ENCODE measurements at regions not wholly inside any gene's neighbourhood (a gene's known extent, or its start where the extent isn't known, plus 50 kb on each side); places are given as distances from the start of the nearest gene placed in this dataset.

DNA sequence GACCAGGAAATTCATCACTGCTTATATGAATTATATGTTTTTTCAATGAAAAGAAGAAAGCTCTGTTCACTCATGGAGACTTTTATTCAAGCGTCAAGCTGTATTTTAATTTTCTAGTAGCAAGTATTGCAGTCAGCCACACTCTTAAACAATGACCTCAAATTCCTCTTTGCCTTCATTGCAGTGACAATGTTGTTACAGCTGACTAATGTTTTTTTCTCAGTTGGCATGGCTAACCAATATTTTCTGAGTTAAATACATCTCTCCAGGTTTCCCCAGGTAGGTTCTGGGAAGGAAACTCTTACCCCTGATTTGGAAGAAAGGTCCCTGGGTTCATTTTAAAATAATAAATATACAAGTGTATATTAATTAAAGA, 241.5 kb downstream of the WDR11 start:
- no peaks in the 10 kb centered on the region for H3K27me3 ChIP-seq
- intact Hi-C loops (cut with DNase I; ENCODE audit: low total_unique reads), result no loop called here
- H3K4me3 ChIP-seq, result no peak overlapping the region
- no peaks in the 10 kb centered on the region for H3K9me3 ChIP-seq
- WGBS, 5 donors, result 75 to 89% (median 82%) methylated on average over 1 of the region's 1 CpG
- no peaks in the 10 kb centered on the region for H3K4me1 ChIP-seq
- DNase-seq, result peak in 1 of 2 donors; percentile 23
- no peak overlapping the region for H3K27ac ChIP-seq
- TF ChIP-seq POLR2AphosphoS5 (IDR thresholded peaks at IDR 0.05) (no peak), POLR2A (IDR thresholded peaks at IDR 0.05) (no peak), EP300 (IDR thresholded peaks at IDR 0.05) (no peak)
- TF ChIP-seq, protein P1, sequence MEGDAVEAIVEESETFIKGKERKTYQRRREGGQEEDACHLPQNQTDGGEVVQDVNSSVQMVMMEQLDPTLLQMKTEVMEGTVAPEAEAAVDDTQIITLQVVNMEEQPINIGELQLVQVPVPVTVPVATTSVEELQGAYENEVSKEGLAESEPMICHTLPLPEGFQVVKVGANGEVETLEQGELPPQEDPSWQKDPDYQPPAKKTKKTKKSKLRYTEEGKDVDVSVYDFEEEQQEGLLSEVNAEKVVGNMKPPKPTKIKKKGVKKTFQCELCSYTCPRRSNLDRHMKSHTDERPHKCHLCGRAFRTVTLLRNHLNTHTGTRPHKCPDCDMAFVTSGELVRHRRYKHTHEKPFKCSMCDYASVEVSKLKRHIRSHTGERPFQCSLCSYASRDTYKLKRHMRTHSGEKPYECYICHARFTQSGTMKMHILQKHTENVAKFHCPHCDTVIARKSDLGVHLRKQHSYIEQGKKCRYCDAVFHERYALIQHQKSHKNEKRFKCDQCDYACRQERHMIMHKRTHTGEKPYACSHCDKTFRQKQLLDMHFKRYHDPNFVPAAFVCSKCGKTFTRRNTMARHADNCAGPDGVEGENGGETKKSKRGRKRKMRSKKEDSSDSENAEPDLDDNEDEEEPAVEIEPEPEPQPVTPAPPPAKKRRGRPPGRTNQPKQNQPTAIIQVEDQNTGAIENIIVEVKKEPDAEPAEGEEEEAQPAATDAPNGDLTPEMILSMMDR (IDR thresholded peaks at IDR 0.05), result no peak
- no peaks in the 10 kb centered on the region for H3K36me3 ChIP-seq

DNA sequence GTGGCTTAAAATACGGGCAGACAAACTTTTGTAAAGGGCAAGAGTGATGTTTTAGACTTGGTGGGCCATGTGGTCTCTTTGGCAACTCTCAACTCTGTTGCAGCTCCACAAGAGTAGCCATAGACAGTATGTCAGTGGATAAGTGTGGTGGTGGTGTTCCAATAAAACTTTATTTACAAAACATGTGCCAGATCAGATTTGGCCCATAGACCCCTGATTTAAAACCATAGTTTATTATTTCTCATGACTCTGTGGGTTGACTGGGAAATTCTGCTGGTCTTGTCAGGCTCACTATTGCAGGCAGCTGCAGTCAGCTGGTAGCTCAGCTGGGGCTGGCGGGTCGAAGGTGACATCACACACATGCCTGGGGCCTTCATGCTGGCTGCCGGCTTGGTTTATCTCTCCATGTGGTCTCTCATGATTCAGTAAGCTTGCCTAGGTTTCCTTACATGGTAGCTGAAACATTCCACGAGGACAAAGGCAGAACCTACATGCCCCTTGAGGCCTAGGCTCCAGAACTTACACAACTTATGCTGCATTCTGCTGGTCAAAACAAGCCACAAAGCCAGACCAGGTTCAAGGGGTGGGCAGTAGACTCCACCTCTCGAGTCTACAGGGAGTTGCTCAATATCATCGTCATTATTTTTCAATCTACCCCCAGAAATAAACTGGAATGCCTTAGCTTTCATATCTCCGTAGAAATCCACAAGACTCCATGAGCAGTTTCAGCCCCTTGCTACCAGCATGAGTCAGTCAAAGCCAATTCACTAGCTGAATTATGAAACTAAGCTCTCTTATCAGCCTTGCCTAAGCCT, 245.7 kb downstream of the WDR11 start:
- H3K36me3 ChIP-seq, result no peaks in the 10 kb centered on the region
- peak; percentile 33 to 69 for DNase-seq
- peak overlapping the region in 1 of 5 donors; percentile 45 for H3K27ac ChIP-seq
- H3K4me1 ChIP-seq, result no peaks in the 10 kb centered on the region
- H3K4me3 ChIP-seq, result no peak overlapping the region
- H3K27me3 ChIP-seq, result no peaks in the 10 kb centered on the region
- intact Hi-C loops (cut with DNase I; ENCODE audit: low total_unique reads), result no loop called here
- no peak for TF ChIP-seq EP300 (IDR thresholded peaks at IDR 0.05)
- TF ChIP-seq, protein P1 (IDR thresholded peaks at IDR 0.05), result no peak
- TF ChIP-seq POLR2AphosphoS5 (IDR thresholded peaks at IDR 0.05), result no peak
- TF ChIP-seq POLR2A (IDR thresholded peaks at IDR 0.05), result no peak
- no peaks in the 10 kb centered on the region for H3K9me3 ChIP-seq
- 50 to 68% (median 56%) methylated on average over 8 of the region's 8 CpGs for WGBS, 5 donors

DNA sequence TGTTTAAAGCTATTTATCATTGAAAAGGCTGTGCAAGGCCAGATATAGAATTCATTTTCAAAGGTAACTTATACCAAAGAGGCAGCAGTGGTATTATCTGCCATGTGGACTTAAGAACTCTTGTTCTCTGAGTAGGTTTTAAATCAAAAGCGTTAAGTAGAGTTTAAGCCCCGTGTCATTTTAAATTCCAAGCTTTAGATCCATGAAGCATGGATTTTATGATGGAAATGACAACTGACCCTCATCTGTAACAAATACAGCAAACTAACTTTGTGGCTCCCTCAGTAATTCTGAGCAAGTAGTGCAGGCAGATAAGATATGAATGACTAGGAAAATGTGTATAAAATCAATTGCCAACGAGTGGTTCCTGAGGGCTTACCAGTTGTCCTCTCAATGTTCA, 247.0 kb downstream of the WDR11 start:
- no peak for DNase-seq
- no peak overlapping the region for H3K4me3 ChIP-seq
- intact Hi-C loops (cut with DNase I; ENCODE audit: low total_unique reads), result no loop called here
- H3K27ac ChIP-seq, result no peak overlapping the region
- H3K9me3 ChIP-seq, result no peaks in the 10 kb centered on the region
- no peaks in the 10 kb centered on the region for H3K27me3 ChIP-seq
- no peaks in the 10 kb centered on the region for H3K36me3 ChIP-seq
- 45 to 53% (median 48%) methylated on average over 3 of the region's 3 CpGs for WGBS, 5 donors
- TF ChIP-seq, protein P1 (IDR thresholded peaks at IDR 0.05), result no peak
- no peak for TF ChIP-seq POLR2A (IDR thresholded peaks at IDR 0.05)
- no peak for TF ChIP-seq EP300 (IDR thresholded peaks at IDR 0.05)
- no peak for TF ChIP-seq POLR2AphosphoS5 (IDR thresholded peaks at IDR 0.05)
- H3K4me1 ChIP-seq, result no peaks in the 10 kb centered on the region

DNA sequence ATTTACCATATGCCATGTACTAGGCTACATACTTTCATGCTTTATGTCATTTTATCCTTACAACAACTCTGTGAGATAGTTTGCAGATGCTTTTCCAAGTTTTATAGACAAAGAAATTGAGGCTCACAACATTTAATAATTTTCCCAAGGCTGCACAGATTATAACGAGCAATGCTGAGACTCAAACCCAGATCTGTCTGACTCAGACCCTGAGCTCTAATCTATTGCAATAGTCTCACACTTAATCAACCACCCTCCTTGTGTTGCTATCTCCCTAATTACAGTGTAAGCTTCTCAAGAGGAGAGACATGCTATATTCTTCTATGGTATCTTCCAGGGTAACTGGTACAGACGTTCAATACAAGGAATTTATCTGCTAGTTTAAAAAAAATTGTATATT, 247.6 kb downstream of the WDR11 start:
- Histone ChIP-seq H3K36me3 (no peaks in the 10 kb centered on the region), H3K4me1 (no peaks in the 10 kb centered on the region), H3K27me3 (no peaks in the 10 kb centered on the region), H3K27ac (no peak overlapping the region), H3K4me3 (no peak overlapping the region), H3K9me3 (no peaks in the 10 kb centered on the region)
- intact Hi-C loops (cut with DNase I; ENCODE audit: low total_unique reads), result no loop called here
- TF ChIP-seq, protein P1 (IDR thresholded peaks at IDR 0.05), result no peak
- no peak for TF ChIP-seq POLR2A (IDR thresholded peaks at IDR 0.05)
- no peak for TF ChIP-seq POLR2AphosphoS5 (IDR thresholded peaks at IDR 0.05)
- no peak for TF ChIP-seq EP300 (IDR thresholded peaks at IDR 0.05)
- WGBS, 5 donors, result 69 to 81% (median 77%) methylated on average over 2 of the region's 2 CpGs
- no peak for DNase-seq

Measured in stomach (tissue), 8 donors.